Adrenal gland (tissue), 9 donors: ENCODE measurements at regions not wholly inside any gene's neighbourhood (a gene's known extent, or its start where the extent isn't known, plus 50 kb on each side); places are given as distances from the start of the nearest gene placed in this dataset.

Experiments
- DNase-seq, 7 donors: peaks; one replicate each; pipeline ENCODE4 v3.0.0-alpha.2; 2019 to 2020
- H3K27ac ChIP-seq, 5 donors: fragments of 200-600 bp; sonication (generic) in 4 of 5; 1 replicate in 3 of 5; 2 replicates in 2 of 5; pipeline versions ENCODE4 v1.5.1 to v1.8.0; 2016 to 2020; ENCODE audit warnings: mild to moderate bottlenecking in 1 of 5
- H3K27me3 ChIP-seq: fragments of 200-600 bp; 2 replicates; pipeline ENCODE4 v1.8.0; 2021
- H3K36me3 ChIP-seq, 2 donors: fragments of 200-600 bp; replicated peaks in 1 of 2; 1 replicate in 1 of 2; 2 replicates in 1 of 2; pipeline versions ENCODE4 v1.5.1 to v1.8.0; 2018 to 2022
- H3K4me1 ChIP-seq, 2 donors: fragments of 200-600 bp; replicated peaks in 1 of 2; 1 replicate in 1 of 2; 2 replicates in 1 of 2; pipeline versions ENCODE4 v1.5.1 to v1.8.0; 2018 to 2021
- H3K4me3 ChIP-seq, 4 donors: fragments of 200-600 bp; sonication (generic) in 3 of 4; one replicate each; pipeline ENCODE4 v1.5.1; 2016 to 2018
- H3K9me3 ChIP-seq, 3 donors: fragments of 200-600 bp; sonication (generic) in 1 of 3; replicated peaks in 1 of 3; 1 replicate in 2 of 3; 2 replicates in 1 of 3; pipeline versions ENCODE4 v1.5.1 to v1.8.0; 2016 to 2021
- POLR2A ChIP-seq, 2 donors: fragments of 450-650 bp; IDR thresholded peaks; one replicate each; pipeline ENCODE4 v1.6.1; 2017; ENCODE audit warnings: antibody characterized with exemption in 2 of 2, mild to moderate bottlenecking in 2 of 2, moderate library complexity in 1 of 2
- WGBS, 4 donors: extraction: QIAGEN DNeasy Blood & Tissue Kit in 2 of 4; methylation state at CpG; one replicate each; pipeline versions ENCODE4 v1.1.5 to v1.1.7; 2013 to 2017; 5-methylcytosine and 5-hydroxymethylcytosine counted together
- intact Hi-C, 2 donors: fragments of 100-400 bp; cut with DNase I; formaldehyde crosslinking; loops; one replicate each; pipeline versions ENCODE4 v1.14.1 to v1.15.0; 2022 to 2023
- TF ChIP-seq, protein P1 (sequence below), 6 experiments: fragments of 450-650 bp in 4 of 6; fragments of 200-600 bp in 2 of 6; sonication (generic) in 1 of 6; IDR thresholded peaks; 1 replicate in 5 of 6; 2 replicates in 1 of 6; pipeline versions ENCODE4 v1.5.1 to v1.8.0; 2016 to 2021; ENCODE audit warnings: antibody characterized with exemption in 6 of 6, mild to moderate bottlenecking in 2 of 6, moderate library complexity in 1 of 6
- donor health status: healthy with polysubstance abuse.
- donor health status: Bipolar disorder and iron deficiency.
- donor health status: DM: yes; HTN: yes; CAD: no.
- donor health status: DM: no; HTN: no; CAD: no.
- donor health status: DM: no; HTN: no; CAD: no.

DNA sequence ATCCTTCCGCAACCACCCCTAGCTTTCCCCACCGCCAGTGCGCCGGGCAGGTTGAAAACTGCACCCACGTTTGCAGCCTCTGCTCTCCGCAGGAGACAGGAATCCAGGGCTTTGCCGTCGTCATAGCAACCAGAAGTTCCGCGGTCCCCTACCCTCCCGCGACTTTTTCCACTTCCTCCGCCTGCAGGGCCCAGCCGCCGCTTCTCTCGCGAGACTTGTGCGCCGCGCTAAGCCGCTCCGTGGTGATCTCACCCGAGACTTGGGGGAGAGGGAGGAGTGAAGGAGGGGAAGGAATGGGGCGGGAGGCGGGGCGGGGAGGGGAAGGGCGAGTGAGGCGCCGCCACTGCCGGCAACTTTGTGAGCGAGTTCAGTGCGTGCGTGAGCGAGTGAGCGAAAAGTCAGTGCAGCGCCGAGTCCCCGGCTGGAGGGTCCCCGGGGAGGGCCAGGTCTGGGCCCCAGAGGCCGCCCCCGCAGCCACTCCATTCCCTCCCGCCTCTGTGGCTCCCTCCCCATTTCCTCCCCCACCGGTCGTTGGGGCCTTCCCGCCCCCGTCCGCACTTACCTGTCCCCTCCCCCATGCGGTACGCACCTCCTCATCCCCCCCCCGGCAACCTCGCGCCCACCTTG, 413.0 kb downstream of the PCNX1 start, which contains the start of gene SIPA1L1:
TSS of gene SIPA1L1 (plus strand) at position 370 of the 627 bp plus-strand sequence.
- peak within 1 kb of the TSS; percentile 92 to 97 (median 96) for H3K27ac ChIP-seq
- WGBS, 4 donors: 0 to 1% (median 0%) methylated on average over 17 to 52 of the region's 52 CpGs
- peak; percentile 98 to 99 (median 99) for DNase-seq
- H3K4me1 ChIP-seq: peaks cover 13 to 39% of the 10 kb centered on the region in 2 donors
- TF ChIP-seq, protein P1, sequence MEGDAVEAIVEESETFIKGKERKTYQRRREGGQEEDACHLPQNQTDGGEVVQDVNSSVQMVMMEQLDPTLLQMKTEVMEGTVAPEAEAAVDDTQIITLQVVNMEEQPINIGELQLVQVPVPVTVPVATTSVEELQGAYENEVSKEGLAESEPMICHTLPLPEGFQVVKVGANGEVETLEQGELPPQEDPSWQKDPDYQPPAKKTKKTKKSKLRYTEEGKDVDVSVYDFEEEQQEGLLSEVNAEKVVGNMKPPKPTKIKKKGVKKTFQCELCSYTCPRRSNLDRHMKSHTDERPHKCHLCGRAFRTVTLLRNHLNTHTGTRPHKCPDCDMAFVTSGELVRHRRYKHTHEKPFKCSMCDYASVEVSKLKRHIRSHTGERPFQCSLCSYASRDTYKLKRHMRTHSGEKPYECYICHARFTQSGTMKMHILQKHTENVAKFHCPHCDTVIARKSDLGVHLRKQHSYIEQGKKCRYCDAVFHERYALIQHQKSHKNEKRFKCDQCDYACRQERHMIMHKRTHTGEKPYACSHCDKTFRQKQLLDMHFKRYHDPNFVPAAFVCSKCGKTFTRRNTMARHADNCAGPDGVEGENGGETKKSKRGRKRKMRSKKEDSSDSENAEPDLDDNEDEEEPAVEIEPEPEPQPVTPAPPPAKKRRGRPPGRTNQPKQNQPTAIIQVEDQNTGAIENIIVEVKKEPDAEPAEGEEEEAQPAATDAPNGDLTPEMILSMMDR (IDR thresholded peaks at IDR 0.05): peak in 1 of 6 experiments; percentile 29
- TF ChIP-seq POLR2A (IDR thresholded peaks at IDR 0.05): peak; percentile 88 to 90
- peak within 1 kb of the TSS; percentile 59 to 96 (median 74) for H3K4me3 ChIP-seq
- H3K36me3 ChIP-seq: no peaks in the 10 kb centered on the region
- H3K9me3 ChIP-seq: no peaks in the 10 kb centered on the region
- intact Hi-C loops: loop anchor here in 1 of 2 donors (10.0 kb wide), 1 partner anchor 425 kb away; no protein-coding TSS in a partner anchor
- no peaks in the 10 kb centered on the region for H3K27me3 ChIP-seq

DNA sequence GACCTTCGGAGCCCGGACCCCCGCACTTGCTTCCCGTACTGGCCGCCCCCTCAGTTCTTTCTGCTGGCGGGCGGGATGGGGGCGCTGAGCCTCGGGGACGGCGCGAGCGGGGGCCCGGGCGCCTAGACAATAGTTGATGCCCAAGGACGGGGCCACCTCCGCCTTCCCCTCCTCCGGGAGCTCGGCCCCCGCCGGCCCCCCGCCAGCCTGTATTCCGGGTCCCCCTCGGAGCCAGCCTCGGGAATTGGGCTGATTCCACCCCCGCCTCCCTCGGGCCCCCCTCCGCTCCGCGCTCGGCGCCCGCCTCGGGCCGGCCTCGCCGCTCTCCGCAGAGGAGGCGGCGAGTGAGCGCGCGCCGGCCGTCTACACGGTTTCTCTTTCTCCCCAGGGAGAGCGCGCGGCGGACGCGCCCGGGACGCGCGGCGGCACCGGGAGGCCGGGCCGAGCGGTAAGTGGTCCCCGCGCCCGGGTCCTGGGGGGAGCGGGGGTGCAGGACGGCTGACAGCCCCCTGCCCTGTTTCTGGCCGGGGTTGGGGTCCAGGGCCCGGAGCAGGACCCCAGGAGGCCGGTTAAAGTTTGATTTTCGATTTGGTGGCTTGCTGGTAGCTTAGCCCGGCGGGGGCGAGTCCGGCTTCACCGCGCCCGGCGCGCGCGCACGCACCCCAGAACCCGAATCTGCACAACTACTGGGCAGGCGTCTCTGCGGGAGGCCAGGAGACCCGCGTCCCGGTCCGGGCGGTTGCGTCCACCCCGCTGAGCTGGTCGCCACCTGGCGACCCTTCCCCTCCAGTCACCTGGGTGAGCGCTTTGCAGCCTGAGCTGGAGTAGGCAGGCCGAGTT, 413.7 kb downstream of the PCNX1 start:
- Histone ChIP-seq H3K4me1 (peaks cover 13 to 47% of the 10 kb centered on the region in 2 donors), H3K4me3 (peak overlapping the region; percentile 59 to 96 (median 74)), H3K36me3 (no peaks in the 10 kb centered on the region), H3K9me3 (no peaks in the 10 kb centered on the region), H3K27ac (peak overlapping the region; percentile 92 to 97 (median 96)), H3K27me3 (no peaks in the 10 kb centered on the region)
- intact Hi-C loops: loop anchor here in 1 of 2 donors (10.0 kb wide), 1 partner anchor 424 kb away; no protein-coding TSS in a partner anchor
- WGBS, 4 donors: 1% methylated on average over 22 to 93 of the region's 96 CpGs
- TF ChIP-seq, protein P1 (IDR thresholded peaks at IDR 0.05): no peak
- peak; percentile 76 to 85 for TF ChIP-seq POLR2A (IDR thresholded peaks at IDR 0.05)
- DNase-seq: peak; percentile 70 to 78 (median 73)

DNA sequence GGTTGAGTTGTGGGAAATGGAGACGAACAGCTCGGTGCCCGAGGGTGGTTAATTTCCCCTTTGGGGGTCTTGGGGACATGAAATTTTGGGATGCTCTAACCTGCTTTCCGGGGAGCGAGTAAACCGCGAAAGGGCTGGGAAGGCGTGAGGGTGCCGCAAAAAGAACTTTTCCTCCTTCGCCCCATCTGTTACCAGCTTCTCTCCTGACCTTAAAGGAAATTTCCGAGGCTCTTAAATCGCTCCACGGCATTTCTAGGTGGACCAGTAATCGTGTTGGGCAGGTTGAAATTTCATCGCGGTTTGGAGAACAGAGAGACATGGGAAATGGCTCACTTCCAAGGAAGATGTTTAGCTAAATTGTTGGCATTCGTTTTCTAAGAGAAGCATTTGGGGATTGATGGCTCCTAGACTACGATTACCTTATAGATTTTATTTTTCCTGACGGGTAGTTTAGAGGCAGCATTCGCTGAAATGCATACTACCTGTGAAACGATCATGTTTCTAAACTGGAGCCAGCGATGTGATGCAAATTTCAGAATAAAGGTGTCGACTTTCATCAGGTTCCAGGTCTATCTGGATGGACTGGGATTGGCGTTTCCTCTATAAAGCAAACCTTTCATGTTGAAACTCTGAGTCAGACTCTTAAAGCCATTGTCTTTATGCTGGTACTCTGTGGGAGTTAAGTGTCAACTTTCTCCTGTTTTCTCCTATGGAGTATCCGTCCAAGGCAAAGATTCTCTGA, 414.5 kb downstream of the PCNX1 start:
- 0 to 2% (median 1%) methylated on average over 19 to 25 of the region's 25 CpGs for WGBS, 4 donors
- no peak for TF ChIP-seq POLR2A (IDR thresholded peaks at IDR 0.05)
- TF ChIP-seq, protein P1 (IDR thresholded peaks at IDR 0.05): no peak
- Histone ChIP-seq H3K4me1 (peaks cover 13 to 47% of the 10 kb centered on the region in 2 donors), H3K36me3 (no peaks in the 10 kb centered on the region), H3K27ac (peak overlapping the region; percentile 92 to 97 (median 96)), H3K9me3 (no peaks in the 10 kb centered on the region), H3K27me3 (no peaks in the 10 kb centered on the region), H3K4me3 (peak overlapping the region; percentile 59 to 96 (median 74))
- intact Hi-C loops: loop anchor here in 1 of 2 donors (10.0 kb wide), 1 partner anchor 423 kb away; no protein-coding TSS in a partner anchor
- peak in 5 of 7 donors; percentile 18 to 38 (median 26) for DNase-seq
